PC-9 (cell line): ENCODE measurements at regions not wholly inside any gene's neighbourhood (a gene's known extent, or its start where the extent isn't known, plus 50 kb on each side); places are given as distances from the start of the nearest gene placed in this dataset.

Experiments
- EZH2 ChIP-seq: fragments of 200-600 bp; sonication (generic); IDR thresholded peaks from 2 replicates; pipeline ENCODE4 v1.8.0; 2017; ENCODE audit warnings: antibody characterized with exemption, low read depth
- TF ChIP-seq, protein P1 (sequence below): fragments of 200-600 bp; sonication (generic); conservative IDR thresholded peaks from 2 replicates; pipeline ENCODE4 v1.6.1; 2017; ENCODE audit warnings: mixed run types, antibody characterized with exemption, mild to moderate bottlenecking, moderate library complexity

DNA sequence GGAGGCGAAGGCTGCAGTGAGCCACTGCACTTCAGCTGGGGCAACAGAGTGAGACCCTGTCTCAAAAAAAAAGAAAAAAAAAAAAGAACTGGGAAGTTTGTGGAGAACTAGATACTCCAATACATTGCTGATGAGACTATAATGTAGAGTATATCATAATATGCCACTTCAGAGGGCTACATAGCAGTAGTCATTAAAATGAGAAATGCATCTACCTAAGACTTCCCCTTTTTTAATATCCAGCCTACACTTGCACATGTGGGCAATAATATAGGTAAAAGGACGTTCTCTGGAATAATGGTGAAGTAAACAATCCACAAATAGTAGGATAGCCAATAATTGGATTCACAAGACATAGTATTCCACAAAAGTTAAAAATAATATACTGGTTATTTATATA lies 311.0 kb downstream of the HLX start:
- TF ChIP-seq, protein P1, sequence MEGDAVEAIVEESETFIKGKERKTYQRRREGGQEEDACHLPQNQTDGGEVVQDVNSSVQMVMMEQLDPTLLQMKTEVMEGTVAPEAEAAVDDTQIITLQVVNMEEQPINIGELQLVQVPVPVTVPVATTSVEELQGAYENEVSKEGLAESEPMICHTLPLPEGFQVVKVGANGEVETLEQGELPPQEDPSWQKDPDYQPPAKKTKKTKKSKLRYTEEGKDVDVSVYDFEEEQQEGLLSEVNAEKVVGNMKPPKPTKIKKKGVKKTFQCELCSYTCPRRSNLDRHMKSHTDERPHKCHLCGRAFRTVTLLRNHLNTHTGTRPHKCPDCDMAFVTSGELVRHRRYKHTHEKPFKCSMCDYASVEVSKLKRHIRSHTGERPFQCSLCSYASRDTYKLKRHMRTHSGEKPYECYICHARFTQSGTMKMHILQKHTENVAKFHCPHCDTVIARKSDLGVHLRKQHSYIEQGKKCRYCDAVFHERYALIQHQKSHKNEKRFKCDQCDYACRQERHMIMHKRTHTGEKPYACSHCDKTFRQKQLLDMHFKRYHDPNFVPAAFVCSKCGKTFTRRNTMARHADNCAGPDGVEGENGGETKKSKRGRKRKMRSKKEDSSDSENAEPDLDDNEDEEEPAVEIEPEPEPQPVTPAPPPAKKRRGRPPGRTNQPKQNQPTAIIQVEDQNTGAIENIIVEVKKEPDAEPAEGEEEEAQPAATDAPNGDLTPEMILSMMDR: no peak
- TF ChIP-seq EZH2: no peak
